ENCODE measurements at regions not wholly inside any gene's neighbourhood (a gene's known extent, or its start where the extent isn't known, plus 50 kb on each side); places are given as distances from the start of the nearest gene placed in this dataset.

DNA sequence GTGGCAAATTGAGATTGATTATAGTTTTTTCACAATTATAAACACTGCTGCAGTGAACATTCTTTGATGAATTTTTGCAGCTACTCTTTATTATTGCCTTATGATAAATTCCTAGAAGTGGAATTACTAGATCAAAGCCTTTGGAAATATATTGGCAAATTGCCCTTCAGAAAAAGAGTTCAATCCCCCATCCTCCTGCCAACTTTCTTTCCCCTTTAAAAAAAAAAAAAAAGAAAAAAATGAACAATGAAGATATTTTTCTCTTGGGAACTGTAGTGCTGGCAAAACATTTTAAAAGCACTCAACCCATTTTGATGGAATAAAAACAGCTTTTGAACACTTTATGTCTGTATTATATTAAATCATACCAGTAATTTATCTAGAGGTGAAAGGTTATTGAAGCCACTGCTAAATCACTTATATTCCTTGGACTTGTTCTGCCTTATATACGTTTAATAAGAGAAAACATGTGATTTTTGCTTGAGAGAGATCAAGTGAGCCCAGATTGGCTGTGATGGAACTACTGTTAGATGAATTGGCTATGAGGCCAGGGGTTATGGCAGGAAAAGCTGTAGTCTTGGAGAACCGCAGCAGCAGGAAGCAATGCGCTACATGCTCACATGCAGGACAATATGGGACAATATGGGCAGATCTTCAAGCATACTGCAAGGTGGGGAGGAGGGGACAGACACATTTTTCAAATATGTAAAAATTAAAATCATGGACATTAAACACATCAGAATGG lies 212.8 kb upstream of the C2CD4B start:
- no peak for DNase-seq

- DNase-seq: no peak
Measured at GRCh38 chr15:62378772-62379498, 213.8 kb upstream of the C2CD4B start.

GRCh38 chr15:62380011-62380410 lies 214.9 kb upstream of the C2CD4B start:
- DNase-seq: no peak

DNA sequence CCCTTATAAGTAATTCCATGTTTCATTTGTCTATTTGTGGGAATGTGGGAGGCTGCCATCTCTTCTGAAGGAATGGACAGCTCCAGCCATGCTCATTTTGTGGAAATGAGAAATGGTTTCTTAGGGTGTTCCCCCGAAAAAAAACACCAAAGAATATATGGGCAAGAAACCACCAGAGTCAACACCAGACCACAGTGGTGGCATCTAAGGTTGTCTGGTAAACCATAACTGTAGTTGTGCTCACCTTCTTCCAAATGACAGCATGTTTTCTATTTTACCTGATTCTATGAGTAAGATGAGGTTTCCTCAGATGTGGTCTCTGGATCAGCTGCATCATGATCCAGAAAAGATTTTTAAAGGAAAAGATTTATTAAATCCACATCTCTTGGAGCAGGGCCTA lies 217.0 kb upstream of the C2CD4B start:
- DNase-seq: peak; percentile 3

DNA sequence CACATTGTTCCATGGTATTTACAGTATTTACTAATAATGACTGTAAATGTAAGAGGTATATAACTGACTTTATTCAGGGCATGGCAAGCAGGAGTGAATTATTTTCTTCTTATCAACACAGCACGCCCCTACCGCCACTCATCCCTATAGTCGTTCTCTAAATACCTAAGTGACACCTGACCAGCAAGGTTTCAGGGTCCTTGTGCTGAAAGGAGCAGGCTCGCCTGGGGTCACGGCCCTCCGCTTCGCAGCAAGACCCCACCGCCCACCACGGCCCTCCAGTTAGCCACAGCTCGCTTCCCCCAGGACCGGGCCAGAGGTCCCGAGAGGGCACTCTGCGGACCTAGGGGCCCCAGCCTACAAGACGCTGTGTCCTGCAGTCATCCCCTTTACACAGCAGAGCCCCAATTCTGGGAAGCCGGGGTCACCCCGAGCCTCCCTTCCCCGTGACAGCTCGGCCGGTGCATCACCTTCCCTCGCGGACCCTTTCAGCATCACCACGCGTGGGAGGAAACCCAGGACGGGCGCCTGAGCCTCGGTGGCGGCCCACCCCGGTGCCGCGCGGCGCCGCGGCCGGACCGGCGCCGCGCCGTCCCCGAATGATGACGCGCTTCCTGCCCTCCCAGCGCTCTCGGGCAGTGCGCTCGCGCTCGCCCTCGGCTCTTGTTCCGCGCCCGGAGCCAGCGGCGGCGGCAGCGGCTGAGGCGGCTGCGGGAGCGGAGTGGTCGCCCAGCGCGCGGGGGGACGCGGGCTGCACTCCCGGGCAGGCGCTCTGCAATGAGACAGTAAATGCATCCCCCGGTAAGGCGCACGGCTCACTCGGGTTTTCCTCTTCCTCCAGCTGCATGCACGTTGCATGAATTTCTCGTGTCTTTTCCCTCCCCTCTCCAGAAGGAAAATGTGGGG lies 225.1 kb upstream of the C2CD4B start, which contains the start of gene TLN2:
TSS of gene TLN2 (plus strand) at position 666 of the 906 bp plus-strand sequence.
- peak; percentile 66 for DNase-seq

GRCh38 chr15:62390791-62391640 lies 225.9 kb upstream of the C2CD4B start:
- DNase-seq: peak; percentile 14

DNA sequence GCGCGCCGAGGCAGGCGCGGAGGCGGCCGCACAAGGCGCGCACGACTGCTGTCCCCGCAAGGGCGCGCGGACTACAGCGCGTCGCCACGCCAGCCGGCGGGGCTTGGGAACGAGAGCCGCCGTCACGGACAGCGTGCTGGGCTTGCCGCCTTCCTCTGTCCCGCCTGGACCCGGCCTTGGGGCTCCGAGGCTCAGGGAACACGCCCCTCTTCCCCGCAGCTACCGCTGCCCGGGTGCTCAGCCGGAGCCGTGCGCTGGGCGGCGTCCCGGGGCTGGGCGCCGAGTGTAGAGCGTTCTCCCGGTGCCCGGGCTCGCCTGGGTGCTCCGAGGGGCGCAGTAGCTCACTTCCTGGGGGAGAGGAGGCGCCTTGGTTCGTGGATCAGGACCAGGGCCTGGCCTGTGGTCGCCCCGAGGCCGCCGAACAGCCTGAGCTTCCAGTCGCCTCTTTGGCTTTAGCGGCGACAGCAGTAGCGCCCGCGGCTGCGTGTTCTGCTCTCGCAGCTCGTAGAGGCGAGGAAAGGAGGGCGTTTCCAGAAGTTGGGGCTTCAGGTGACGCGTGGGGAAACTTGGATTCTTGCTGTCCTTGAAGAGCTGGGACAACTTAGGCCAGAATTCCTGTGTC lies 226.7 kb upstream of the C2CD4B start:
- DNase-seq: peak; percentile 19

GRCh38 chr15:62392376-62392775 lies 227.3 kb upstream of the C2CD4B start:
- peak; percentile 37 for DNase-seq

DNA sequence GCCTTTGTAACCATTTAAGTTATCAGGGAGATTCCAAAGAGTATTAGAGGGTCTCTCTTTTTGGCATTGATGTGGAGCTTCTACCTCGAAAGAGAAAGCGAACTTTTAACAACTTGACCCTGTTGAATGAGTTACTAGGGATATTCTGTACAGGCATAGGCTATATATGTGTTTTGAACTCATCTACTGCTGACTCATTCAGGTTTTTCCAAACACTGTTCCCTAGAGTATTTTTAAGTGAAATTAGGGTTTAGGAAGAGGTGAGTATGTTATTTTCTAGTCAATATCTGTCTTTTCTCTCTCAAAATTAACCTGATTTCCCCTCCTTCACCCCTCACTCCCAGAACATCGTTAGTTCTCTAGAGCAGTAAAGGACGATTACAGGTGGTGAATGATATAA lies 228.1 kb upstream of the C2CD4B start:
- DNase-seq: no peak

DNA sequence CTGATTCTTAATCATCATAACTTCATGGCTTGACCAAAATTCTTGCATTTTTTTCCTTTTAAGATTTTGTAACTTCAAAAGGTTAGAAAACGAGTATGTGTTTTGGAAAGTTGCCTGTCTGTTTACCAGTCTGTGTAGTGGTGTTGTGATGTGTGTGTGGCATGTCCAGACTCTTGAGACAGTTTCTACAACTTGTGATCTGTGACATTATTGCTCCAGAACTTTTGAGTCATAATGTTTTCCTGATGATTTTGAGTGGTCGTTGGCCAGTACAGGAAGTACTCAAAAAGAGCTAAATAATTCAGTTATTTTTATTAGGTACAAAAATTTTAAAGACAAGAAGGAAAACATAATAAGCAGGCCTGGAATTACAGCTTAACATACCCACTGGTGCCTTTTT lies 229.0 kb upstream of the C2CD4B start:
- DNase-seq: no peak

- no peak for DNase-seq
Measured at GRCh38 chr15:62400778-62401177, 235.7 kb upstream of the C2CD4B start.

- no peak for DNase-seq
Measured at GRCh38 chr15:62402687-62403086, 237.6 kb upstream of the C2CD4B start.

DNA sequence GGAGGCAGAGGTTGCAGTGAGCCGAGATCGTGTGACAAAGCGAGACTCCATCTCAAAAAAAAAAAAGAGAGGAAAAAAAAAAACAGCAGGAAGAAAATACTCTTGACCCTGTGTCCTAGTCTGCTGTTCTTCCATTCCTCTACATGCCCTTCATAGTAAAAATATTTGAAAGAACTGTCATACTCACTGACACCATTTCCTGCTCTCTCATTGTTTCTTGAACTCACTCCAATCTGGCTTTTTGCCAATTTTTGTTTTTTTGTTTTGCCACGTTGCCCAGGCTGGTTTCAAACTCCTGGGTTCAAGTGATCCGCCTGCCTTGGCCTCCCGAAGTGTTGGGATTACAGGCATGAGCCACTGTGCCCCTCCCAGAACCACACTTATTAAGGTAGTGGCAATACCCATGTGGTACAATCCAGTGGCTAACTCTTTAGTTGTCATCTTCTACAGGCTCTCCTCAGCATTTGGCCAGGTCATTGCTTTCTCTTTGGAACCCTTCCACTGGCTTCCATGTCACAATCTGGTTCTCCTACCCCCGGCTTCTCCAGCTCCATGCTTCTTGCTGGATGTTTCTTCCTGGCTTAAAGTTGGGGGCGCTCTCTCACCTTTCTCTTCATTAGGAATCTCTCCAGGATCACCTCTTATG lies 238.2 kb upstream of the C2CD4B start:
- DNase-seq: no peak

GRCh38 chr15:62404194-62404985 lies 239.3 kb upstream of the C2CD4B start:
- no peak for DNase-seq

GRCh38 chr15:62406305-62406891 lies 241.3 kb upstream of the C2CD4B start:
- DNase-seq: no peak

DNA sequence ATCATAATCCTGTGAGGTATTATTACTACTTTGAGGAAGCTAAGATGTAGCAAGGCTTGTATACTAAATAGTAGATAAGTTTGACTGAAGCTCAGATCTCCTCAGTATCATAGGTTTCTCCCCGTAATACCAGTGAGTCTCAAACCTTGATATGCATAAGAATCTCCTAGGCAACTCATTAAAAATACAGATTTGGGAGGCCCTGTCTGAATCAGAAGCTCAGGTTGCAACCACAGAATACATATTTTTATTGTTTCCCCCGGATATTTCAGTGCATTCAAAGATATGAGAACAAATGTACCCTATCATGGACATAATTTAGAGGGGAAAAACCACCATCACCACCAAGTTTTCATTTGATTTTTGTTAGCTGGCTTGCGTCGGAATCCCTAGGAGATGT lies 242.1 kb upstream of the C2CD4B start:
- DNase-seq: no peak

- DNase-seq: no peak
Measured at GRCh38 chr15:62407962-62408361, 242.9 kb upstream of the C2CD4B start.

DNA sequence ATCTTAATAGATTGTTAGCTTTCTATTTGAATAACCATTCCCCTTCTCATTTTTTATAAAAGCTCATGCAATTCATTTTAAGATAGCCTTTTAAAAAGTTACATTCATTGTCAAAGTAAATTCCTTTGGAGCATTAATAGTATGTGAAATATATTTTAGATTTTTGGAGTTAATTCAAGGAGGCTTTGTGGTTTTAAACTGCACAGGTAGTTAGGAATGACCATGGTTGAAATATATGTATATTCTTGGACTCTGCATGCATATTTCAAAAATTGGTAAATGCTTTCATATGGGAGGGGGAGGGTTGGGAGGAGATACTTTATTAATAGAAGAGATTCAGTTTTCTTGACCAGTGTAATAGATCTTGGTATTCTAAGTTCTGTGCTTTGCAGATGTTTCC lies 244.4 kb upstream of the C2CD4B start:
- no peak for DNase-seq

DNA sequence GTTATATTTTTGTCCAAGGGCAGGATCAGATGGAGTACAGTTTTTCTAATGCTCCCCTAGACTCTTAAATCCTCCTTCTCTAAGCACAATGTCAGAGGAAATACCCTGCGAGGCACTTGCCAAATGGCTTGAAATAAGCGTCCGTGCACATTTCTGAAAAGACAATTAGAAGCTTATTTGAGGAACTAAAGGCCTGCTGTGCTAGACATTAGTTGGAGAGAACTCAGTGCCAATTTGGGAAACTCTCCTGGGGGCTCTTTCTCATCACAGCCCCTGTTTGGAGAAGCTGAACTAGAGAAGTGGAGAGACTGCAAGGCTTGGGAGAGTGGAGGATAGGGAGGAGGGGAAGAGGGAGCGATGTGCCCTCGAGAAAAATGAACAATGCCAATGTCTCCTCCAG lies 247.6 kb upstream of the C2CD4B start:
- DNase-seq: no peak

DNA sequence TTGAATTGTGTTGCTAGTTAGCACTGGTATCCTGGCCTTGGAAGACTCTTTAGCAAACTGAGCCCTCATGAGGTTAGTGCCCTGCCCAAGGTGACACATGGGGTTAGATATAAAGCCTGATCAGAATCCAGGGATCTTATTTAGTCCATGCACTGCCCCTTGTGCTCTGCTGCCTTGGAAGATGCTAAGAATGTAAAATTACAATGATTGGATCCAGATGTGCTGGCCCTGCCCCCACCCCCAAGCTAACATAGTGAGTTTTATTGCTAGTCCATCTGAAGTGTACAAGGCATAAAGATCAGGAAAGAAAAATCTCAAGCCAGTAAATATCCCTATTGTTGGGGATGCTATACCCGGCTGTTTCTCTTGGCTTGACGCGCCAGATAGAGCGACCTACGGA lies 248.1 kb upstream of the C2CD4B start:
- DNase-seq: no peak
